ENCODE measurements at regions not wholly inside any gene's neighbourhood (a gene's known extent, or its start where the extent isn't known, plus 50 kb on each side); places are given as distances from the start of the nearest gene placed in this dataset.
"Not testable (repeated sequence)": the region's sequence is repeated elsewhere in the genome, so short reads cannot be mapped to it uniquely, and the experiment has no call there.

- H2AFZ ChIP-seq (ENCODE audit: low read length, unreplicated experiment): no peak overlapping the region
- no peaks in the 10 kb centered on the region for H3K4me1 ChIP-seq (ENCODE audit: control insufficient read depth, insufficient read depth, low read length, unreplicated experiment)
- no peak overlapping the region for H3K27ac ChIP-seq (ENCODE audit: low read depth, low read length)
- no peaks in the 10 kb centered on the region for H3K79me2 ChIP-seq (ENCODE audit: control insufficient read depth, insufficient read depth, low read length, unreplicated experiment)
- H3K27me3 ChIP-seq (ENCODE audit: insufficient read depth, low read length): no peaks in the 10 kb centered on the region
- H3K36me3 ChIP-seq (ENCODE audit: insufficient read depth, low read length): no peaks in the 10 kb centered on the region
- H3K4me3 ChIP-seq (ENCODE audit: low read depth, low read length): no peak overlapping the region
Measured at GRCh38 chr13:80712026-80712425, 371.1 kb upstream of the SPRY2 start.

- Histone ChIP-seq H3K4me1 (ENCODE audit: control insufficient read depth, insufficient read depth, low read length, unreplicated experiment) (no peaks in the 10 kb centered on the region), H3K4me3 (ENCODE audit: low read depth, low read length) (no peak overlapping the region), H2AFZ (ENCODE audit: low read length, unreplicated experiment) (no peak overlapping the region), H3K27ac (ENCODE audit: low read depth, low read length) (no peak overlapping the region), H3K79me2 (ENCODE audit: control insufficient read depth, insufficient read depth, low read length, unreplicated experiment) (no peaks in the 10 kb centered on the region), H3K36me3 (ENCODE audit: insufficient read depth, low read length) (no peaks in the 10 kb centered on the region), H3K27me3 (ENCODE audit: insufficient read depth, low read length) (no peaks in the 10 kb centered on the region)
Measured at GRCh38 chr13:80708791-80709190, 367.9 kb upstream of the SPRY2 start.

- no peaks in the 10 kb centered on the region for H3K79me2 ChIP-seq (ENCODE audit: control insufficient read depth, insufficient read depth, low read length, unreplicated experiment)
Measured at GRCh38 chr13:80707000-80707983, 366.4 kb upstream of the SPRY2 start.

GRCh38 chr13:80706164-80706471, 365.2 kb upstream of the SPRY2 start:
- no peaks in the 10 kb centered on the region for H3K79me2 ChIP-seq (ENCODE audit: control insufficient read depth, insufficient read depth, low read length, unreplicated experiment)
- H3K36me3 ChIP-seq (ENCODE audit: insufficient read depth, low read length): no peaks in the 10 kb centered on the region
- H3K27me3 ChIP-seq (ENCODE audit: insufficient read depth, low read length): no peaks in the 10 kb centered on the region
- H3K27ac ChIP-seq (ENCODE audit: low read depth, low read length): no peak overlapping the region
- no peak overlapping the region for H3K4me3 ChIP-seq (ENCODE audit: low read depth, low read length)
- no peak overlapping the region for H2AFZ ChIP-seq (ENCODE audit: low read length, unreplicated experiment)
- no peaks in the 10 kb centered on the region for H3K4me1 ChIP-seq (ENCODE audit: control insufficient read depth, insufficient read depth, low read length, unreplicated experiment)

More at GRCh38 chr13:80707000-80707983, 366.4 kb upstream of the SPRY2 start:
- H3K4me3 ChIP-seq (ENCODE audit: low read depth, low read length): no peak overlapping the region
- H2AFZ ChIP-seq (ENCODE audit: low read length, unreplicated experiment): no peak overlapping the region
- no peaks in the 10 kb centered on the region for H3K4me1 ChIP-seq (ENCODE audit: control insufficient read depth, insufficient read depth, low read length, unreplicated experiment)
- H3K27ac ChIP-seq (ENCODE audit: low read depth, low read length): no peak overlapping the region
- no peaks in the 10 kb centered on the region for H3K36me3 ChIP-seq (ENCODE audit: insufficient read depth, low read length)
- H3K27me3 ChIP-seq (ENCODE audit: insufficient read depth, low read length): no peaks in the 10 kb centered on the region

GRCh38 chr13:80705371-80706163, 364.6 kb upstream of the SPRY2 start:
- H3K4me3 ChIP-seq (ENCODE audit: low read depth, low read length): no peak overlapping the region
- no peaks in the 10 kb centered on the region for H3K27me3 ChIP-seq (ENCODE audit: insufficient read depth, low read length)
- H3K79me2 ChIP-seq (ENCODE audit: control insufficient read depth, insufficient read depth, low read length, unreplicated experiment): no peaks in the 10 kb centered on the region
- no peaks in the 10 kb centered on the region for H3K4me1 ChIP-seq (ENCODE audit: control insufficient read depth, insufficient read depth, low read length, unreplicated experiment)
- no peak overlapping the region for H2AFZ ChIP-seq (ENCODE audit: low read length, unreplicated experiment)
- H3K27ac ChIP-seq (ENCODE audit: low read depth, low read length): no peak overlapping the region
- no peaks in the 10 kb centered on the region for H3K36me3 ChIP-seq (ENCODE audit: insufficient read depth, low read length)

GRCh38 chr13:80704369-80704768, 363.4 kb upstream of the SPRY2 start:
- Histone ChIP-seq H3K4me1 (ENCODE audit: control insufficient read depth, insufficient read depth, low read length, unreplicated experiment) (no peaks in the 10 kb centered on the region), H2AFZ (ENCODE audit: low read length, unreplicated experiment) (no peak overlapping the region), H3K27me3 (ENCODE audit: insufficient read depth, low read length) (no peaks in the 10 kb centered on the region), H3K27ac (ENCODE audit: low read depth, low read length) (no peak overlapping the region), H3K4me3 (ENCODE audit: low read depth, low read length) (no peak overlapping the region), H3K36me3 (ENCODE audit: insufficient read depth, low read length) (no peaks in the 10 kb centered on the region), H3K79me2 (ENCODE audit: control insufficient read depth, insufficient read depth, low read length, unreplicated experiment) (no peaks in the 10 kb centered on the region)

- no peak overlapping the region for H3K4me3 ChIP-seq (ENCODE audit: low read depth, low read length)
- H3K27ac ChIP-seq (ENCODE audit: low read depth, low read length): no peak overlapping the region
- no peak overlapping the region for H2AFZ ChIP-seq (ENCODE audit: low read length, unreplicated experiment)
- H3K79me2 ChIP-seq (ENCODE audit: control insufficient read depth, insufficient read depth, low read length, unreplicated experiment): no peaks in the 10 kb centered on the region
- no peaks in the 10 kb centered on the region for H3K36me3 ChIP-seq (ENCODE audit: insufficient read depth, low read length)
- H3K4me1 ChIP-seq (ENCODE audit: control insufficient read depth, insufficient read depth, low read length, unreplicated experiment): no peaks in the 10 kb centered on the region
- no peaks in the 10 kb centered on the region for H3K27me3 ChIP-seq (ENCODE audit: insufficient read depth, low read length)
Measured at GRCh38 chr13:80695841-80696240, 354.9 kb upstream of the SPRY2 start.

GRCh38 chr13:80691814-80692213, 350.9 kb upstream of the SPRY2 start:
- H3K36me3 ChIP-seq (ENCODE audit: insufficient read depth, low read length); H3K79me2 ChIP-seq (ENCODE audit: control insufficient read depth, insufficient read depth, low read length, unreplicated experiment); H3K4me3 ChIP-seq (ENCODE audit: low read depth, low read length); H3K27me3 ChIP-seq (ENCODE audit: insufficient read depth, low read length); H3K27ac ChIP-seq (ENCODE audit: low read depth, low read length); H3K4me1 ChIP-seq (ENCODE audit: control insufficient read depth, insufficient read depth, low read length, unreplicated experiment); H2AFZ ChIP-seq (ENCODE audit: low read length, unreplicated experiment): not testable (repeated sequence)

- Histone ChIP-seq H3K36me3 (ENCODE audit: insufficient read depth, low read length) (no peaks in the 10 kb centered on the region), H3K4me1 (ENCODE audit: control insufficient read depth, insufficient read depth, low read length, unreplicated experiment) (no peaks in the 10 kb centered on the region), H3K27ac (ENCODE audit: low read depth, low read length) (no peak overlapping the region), H3K27me3 (ENCODE audit: insufficient read depth, low read length) (no peaks in the 10 kb centered on the region), H2AFZ (ENCODE audit: low read length, unreplicated experiment) (no peak overlapping the region), H3K4me3 (ENCODE audit: low read depth, low read length) (no peak overlapping the region), H3K79me2 (ENCODE audit: control insufficient read depth, insufficient read depth, low read length, unreplicated experiment) (no peaks in the 10 kb centered on the region)
Measured at GRCh38 chr13:80690208-80690607, 349.3 kb upstream of the SPRY2 start.

- Histone ChIP-seq H3K4me1 (ENCODE audit: control insufficient read depth, insufficient read depth, low read length, unreplicated experiment) (no peaks in the 10 kb centered on the region), H3K36me3 (ENCODE audit: insufficient read depth, low read length) (no peaks in the 10 kb centered on the region), H3K4me3 (ENCODE audit: low read depth, low read length) (no peak overlapping the region), H3K27ac (ENCODE audit: low read depth, low read length) (no peak overlapping the region), H3K27me3 (ENCODE audit: insufficient read depth, low read length) (no peaks in the 10 kb centered on the region), H2AFZ (ENCODE audit: low read length, unreplicated experiment) (no peak overlapping the region), H3K79me2 (ENCODE audit: control insufficient read depth, insufficient read depth, low read length, unreplicated experiment) (no peaks in the 10 kb centered on the region)
Measured at GRCh38 chr13:80688593-80688992, 347.7 kb upstream of the SPRY2 start.

- H3K36me3 ChIP-seq (ENCODE audit: insufficient read depth, low read length): no peaks in the 10 kb centered on the region
- no peak overlapping the region for H2AFZ ChIP-seq (ENCODE audit: low read length, unreplicated experiment)
- no peaks in the 10 kb centered on the region for H3K79me2 ChIP-seq (ENCODE audit: control insufficient read depth, insufficient read depth, low read length, unreplicated experiment)
- no peak overlapping the region for H3K27ac ChIP-seq (ENCODE audit: low read depth, low read length)
- no peaks in the 10 kb centered on the region for H3K27me3 ChIP-seq (ENCODE audit: insufficient read depth, low read length)
- no peak overlapping the region for H3K4me3 ChIP-seq (ENCODE audit: low read depth, low read length)
- H3K4me1 ChIP-seq (ENCODE audit: control insufficient read depth, insufficient read depth, low read length, unreplicated experiment): no peaks in the 10 kb centered on the region
Measured at GRCh38 chr13:80685942-80686341, 345.0 kb upstream of the SPRY2 start.

Data from ACC112 (cell line).